B cell (primary cell): ENCODE measurements at regions not wholly inside any gene's neighbourhood (a gene's known extent, or its start where the extent isn't known, plus 50 kb on each side); places are given as distances from the start of the nearest gene placed in this dataset.

Experiments
- ATAC-seq: fragments of 200-7000 bp; cut with Tn5 transposase; one replicate; pipeline ENCODE4 v1.10.0; 2021; ENCODE audit warnings: low read depth, mild to moderate bottlenecking, moderate number of reproducible peaks, moderate library complexity
- CTCF ChIA-PET: fragments of 350-600 bp; sonication (Branson Sonifier 250); formaldehyde crosslinking; loops from one replicate; lab custom pipeline; 2021; ENCODE audit warnings: antibody characterized with exemption, inconsistent platforms; lab: Charles Lee
- POLR2A ChIA-PET: fragments of 350-600 bp; sonication (Branson Sonifier 250); formaldehyde crosslinking; loops from one replicate; lab custom pipeline; 2021; ENCODE audit warnings: antibody characterized with exemption; lab: Charles Lee
- DNase-seq: peaks from one replicate; pipeline ENCODE4 v3.0.0; 2013
- H2AFZ ChIP-seq: 2 replicates; pipeline ENCODE4 v1.6.1; 2012; ENCODE audit warnings: mild to moderate bottlenecking, low read depth, low read length; ENCODE audit not compliant: insufficient read depth, poor library complexity, severe bottlenecking
- H3K27ac ChIP-seq, 2 donors: 1 replicate in 1 of 2; 2 replicates in 1 of 2; pipeline ENCODE4 v1.5.1; 2012 to 2013; ENCODE audit warnings: low read length in 2 of 2, mild to moderate bottlenecking in 2 of 2, moderate library complexity in 1 of 2
- H3K27me3 ChIP-seq, 4 experiments: fragments of 200-600 bp in 1 of 4; sonication (generic) in 1 of 4; replicated peaks in 1 of 4; 1 replicate in 2 of 4; 2 replicates in 2 of 4; pipeline versions ENCODE4 v1.6.1 to v1.7.0; 2013 to 2016; ENCODE audit warnings: low read length in 3 of 4, mild to moderate bottlenecking in 2 of 4, mixed read lengths in 1 of 4, moderate library complexity in 1 of 4; ENCODE audit not compliant: insufficient read depth in 4 of 4, control insufficient read depth in 3 of 4; ENCODE audit errors: control extremely low read depth in 1 of 4
- H3K36me3 ChIP-seq, 2 experiments: replicated peaks in 1 of 2; 1 replicate in 1 of 2; 2 replicates in 1 of 2; pipeline versions ENCODE4 v1.6.1 to v1.7.1; 2013; ENCODE audit warnings: low read length in 1 of 2; ENCODE audit not compliant: insufficient read depth in 2 of 2, control insufficient read depth in 1 of 2; ENCODE audit errors: control extremely low read depth in 1 of 2, extremely low read depth in 1 of 2
- H3K4me1 ChIP-seq, 2 donors: fragments of 200-600 bp in 1 of 2; sonication (generic) in 1 of 2; 1 replicate in 1 of 2; 2 replicates in 1 of 2; pipeline versions ENCODE4 v1.5.1 to v1.6.1; 2013 to 2017; ENCODE audit warnings: low read length in 2 of 2; ENCODE audit not compliant: control insufficient read depth in 2 of 2, insufficient read depth in 2 of 2
- H3K4me2 ChIP-seq: replicated peaks from 2 replicates; pipeline ENCODE3; 2012; ENCODE audit warnings: mild to moderate bottlenecking, low read depth, low read length; ENCODE audit not compliant: poor library complexity, severe bottlenecking
- H3K4me3 ChIP-seq, 5 experiments: fragments of 200-600 bp in 1 of 5; sonication (generic) in 1 of 5; 1 replicate in 3 of 5; 2 replicates in 2 of 5; pipeline versions ENCODE4 v1.5.1 to v1.7.0; 2011 to 2016; ENCODE audit warnings: low read length in 4 of 5, mild to moderate bottlenecking in 4 of 5, low read depth in 2 of 5, control low read depth in 1 of 5, moderate library complexity in 1 of 5; ENCODE audit not compliant: insufficient read depth in 1 of 5; ENCODE audit errors: control extremely low read depth in 1 of 5, extremely low read depth in 1 of 5
- H3K79me2 ChIP-seq: fragments of 200-600 bp; sonication (generic); one replicate; pipeline ENCODE4 v1.6.0; 2016; ENCODE audit warnings: low read length; ENCODE audit not compliant: control insufficient read depth, insufficient read depth
- H3K9ac ChIP-seq: fragments of 200-600 bp; sonication (generic); 2 replicates; pipeline ENCODE4 v1.6.1; 2017; ENCODE audit warnings: mild to moderate bottlenecking, low read length, moderate library complexity
- H3K9me3 ChIP-seq, 3 donors: one replicate each; pipeline versions ENCODE4 v1.6.1 to v1.7.1; 2013; ENCODE audit warnings: low read length in 2 of 3; ENCODE audit not compliant: control insufficient read depth in 2 of 3, insufficient read depth in 1 of 3; ENCODE audit errors: control extremely low read depth in 1 of 3
- H4K20me1 ChIP-seq: 2 replicates; pipeline ENCODE4 v1.6.0; 2012; ENCODE audit warnings: mild to moderate bottlenecking, low read length; ENCODE audit not compliant: insufficient read depth, control insufficient read depth, poor library complexity, severe bottlenecking
- H3K27ac Mint-ChIP-seq: one replicate; pipeline ENCODE4 v1.8.0; 2021; ENCODE audit warnings: mixed read lengths
- H3K27me3 Mint-ChIP-seq: one replicate; pipeline ENCODE4 v1.8.0; 2021; ENCODE audit warnings: mixed read lengths
- H3K4me1 Mint-ChIP-seq: one replicate; pipeline ENCODE4 v1.8.0; 2021; ENCODE audit warnings: mixed read lengths
- H3K4me3 Mint-ChIP-seq: one replicate; pipeline ENCODE4 v1.8.0; 2021; ENCODE audit warnings: mixed read lengths
- H3K9me3 Mint-ChIP-seq: one replicate; pipeline ENCODE4 v1.8.0; 2022; ENCODE audit warnings: mixed read lengths; ENCODE audit not compliant: insufficient read depth
- EZH2 ChIP-seq: IDR thresholded peaks from 2 replicates; pipeline ENCODE4 v1.6.1; 2012; ENCODE audit warnings: borderline replicate concordance, low read depth, mild to moderate bottlenecking, moderate library complexity, low read length; ENCODE audit not compliant: insufficient read depth, poor library complexity, severe bottlenecking
- WGBS: methylation state at CpG from one replicate; pipeline ENCODE4 v1.1.5; 2013; ENCODE audit warnings: missing lambda C conversion rate; ENCODE audit not compliant: insufficient coverage; 5-methylcytosine and 5-hydroxymethylcytosine counted together
- intact Hi-C: fragments of 100-400 bp; cut with micrococcal nuclease; formaldehyde crosslinking; loops from one replicate; pipeline ENCODE4 v1.10.0; 2022
- TF ChIP-seq, protein P1 (sequence below): fragments of 200-600 bp; IDR thresholded peaks from one replicate; pipeline ENCODE4 v1.8.0; 2022; ENCODE audit warnings: antibody characterized with exemption, mild to moderate bottlenecking

GRCh38 chr2:67938053-67938452 is 124.8 kb downstream of the C1D start:
- Mint-ChIP-seq H3K27ac (no peak overlapping the region), H3K27me3 (peaks cover 12% of the 10 kb centered on the region), H3K4me3 (no peak overlapping the region), H3K4me1 (no peaks in the 10 kb centered on the region), H3K9me3 (peaks cover 6% of the 10 kb centered on the region)
- H3K4me3 ChIP-seq, result no peak overlapping the region
- no peaks in the 10 kb centered on the region for H4K20me1 ChIP-seq
- H3K4me2 ChIP-seq, result no peak overlapping the region
- no peaks in the 10 kb centered on the region for H3K4me1 ChIP-seq
- H3K27ac ChIP-seq, result no peak overlapping the region
- POLR2A ChIA-PET, result no interaction called here
- TF ChIP-seq, protein P1, sequence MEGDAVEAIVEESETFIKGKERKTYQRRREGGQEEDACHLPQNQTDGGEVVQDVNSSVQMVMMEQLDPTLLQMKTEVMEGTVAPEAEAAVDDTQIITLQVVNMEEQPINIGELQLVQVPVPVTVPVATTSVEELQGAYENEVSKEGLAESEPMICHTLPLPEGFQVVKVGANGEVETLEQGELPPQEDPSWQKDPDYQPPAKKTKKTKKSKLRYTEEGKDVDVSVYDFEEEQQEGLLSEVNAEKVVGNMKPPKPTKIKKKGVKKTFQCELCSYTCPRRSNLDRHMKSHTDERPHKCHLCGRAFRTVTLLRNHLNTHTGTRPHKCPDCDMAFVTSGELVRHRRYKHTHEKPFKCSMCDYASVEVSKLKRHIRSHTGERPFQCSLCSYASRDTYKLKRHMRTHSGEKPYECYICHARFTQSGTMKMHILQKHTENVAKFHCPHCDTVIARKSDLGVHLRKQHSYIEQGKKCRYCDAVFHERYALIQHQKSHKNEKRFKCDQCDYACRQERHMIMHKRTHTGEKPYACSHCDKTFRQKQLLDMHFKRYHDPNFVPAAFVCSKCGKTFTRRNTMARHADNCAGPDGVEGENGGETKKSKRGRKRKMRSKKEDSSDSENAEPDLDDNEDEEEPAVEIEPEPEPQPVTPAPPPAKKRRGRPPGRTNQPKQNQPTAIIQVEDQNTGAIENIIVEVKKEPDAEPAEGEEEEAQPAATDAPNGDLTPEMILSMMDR, result no peak
- TF ChIP-seq EZH2, result no peak
- CTCF ChIA-PET, result no interaction called here
- no peaks in the 10 kb centered on the region for H3K36me3 ChIP-seq
- H3K9me3 ChIP-seq, result no peaks in the 10 kb centered on the region
- H3K9ac ChIP-seq, result no peak overlapping the region
- 78% methylated on average over 2 of the region's 2 CpGs for WGBS
- ATAC-seq (no peak), DNase-seq (no peak)
- H2AFZ ChIP-seq, result no peak overlapping the region
- no peaks in the 10 kb centered on the region for H3K79me2 ChIP-seq
- intact Hi-C loops, result no loop called here
- H3K27me3 ChIP-seq, result no peaks in the 10 kb centered on the region

GRCh38 chr2:67945056-67945455 is 117.7 kb downstream of the C1D start:
- no peaks in the 10 kb centered on the region for H3K79me2 ChIP-seq
- TF ChIP-seq, protein P1, result no peak
- TF ChIP-seq EZH2, result no peak
- DNase-seq, result no peak
- ChIA-PET POLR2A (no interaction called here), CTCF (no interaction called here)
- H3K9ac ChIP-seq, result no peak overlapping the region
- Mint-ChIP-seq H3K4me3 (no peak overlapping the region), H3K4me1 (no peaks in the 10 kb centered on the region), H3K27ac (no peak overlapping the region), H3K9me3 (peaks cover 6% of the 10 kb centered on the region), H3K27me3 (peaks cover 25% of the 10 kb centered on the region)
- no peaks in the 10 kb centered on the region for H3K27me3 ChIP-seq
- no peak overlapping the region for H3K27ac ChIP-seq
- no peaks in the 10 kb centered on the region for H3K9me3 ChIP-seq
- no peak overlapping the region for H3K4me2 ChIP-seq
- intact Hi-C loops, result no loop called here
- H2AFZ ChIP-seq, result no peak overlapping the region
- H3K36me3 ChIP-seq, result no peaks in the 10 kb centered on the region
- no peaks in the 10 kb centered on the region for H4K20me1 ChIP-seq
- ATAC-seq, result no peak
- H3K4me1 ChIP-seq, result no peaks in the 10 kb centered on the region
- no CpG with 5 or more reads among the region's 4 CpGs for WGBS
- H3K4me3 ChIP-seq, result no peak overlapping the region
